SH-SY5Y (cell line): ENCODE measurements at regions not wholly inside any gene's neighbourhood (a gene's known extent, or its start where the extent isn't known, plus 50 kb on each side); places are given as distances from the start of the nearest gene placed in this dataset.

ENCODE experiments used
- GATA2 ChIP-seq: IDR thresholded peaks from 2 replicates; pipeline ENCODE4 v1.6.1; 2011; ENCODE audit warnings: mild to moderate bottlenecking, low read depth, low read length
- GATA3 ChIP-seq: IDR thresholded peaks from 2 replicates; pipeline ENCODE4 v1.6.1; 2011; ENCODE audit warnings: low read depth, mild to moderate bottlenecking, low read length, moderate library complexity

DNA sequence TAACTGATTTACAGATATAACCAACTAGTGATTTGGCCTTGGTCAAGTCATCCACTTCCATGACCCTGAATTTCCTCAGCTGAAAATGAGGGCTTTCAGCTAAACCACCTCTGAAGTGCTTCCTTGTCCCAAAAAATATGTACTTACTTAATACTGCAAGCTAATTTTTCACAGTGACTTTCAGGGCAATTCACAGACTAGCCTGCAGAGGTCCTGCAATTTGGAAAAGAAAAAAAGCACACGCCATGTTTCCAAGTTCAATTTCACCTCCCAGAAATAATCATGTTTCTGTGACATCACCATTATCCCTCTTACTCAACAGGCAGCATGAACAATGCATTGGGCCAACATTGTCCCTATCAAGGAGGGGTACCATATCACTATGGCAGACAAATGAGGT lies 218.2 kb downstream of the SHOX2 start:
- TF ChIP-seq GATA2 (no peak), GATA3 (no peak)
